ENCODE measurements at regions not wholly inside any gene's neighbourhood (a gene's known extent, or its start where the extent isn't known, plus 50 kb on each side); places are given as distances from the start of the nearest gene placed in this dataset.

DNA sequence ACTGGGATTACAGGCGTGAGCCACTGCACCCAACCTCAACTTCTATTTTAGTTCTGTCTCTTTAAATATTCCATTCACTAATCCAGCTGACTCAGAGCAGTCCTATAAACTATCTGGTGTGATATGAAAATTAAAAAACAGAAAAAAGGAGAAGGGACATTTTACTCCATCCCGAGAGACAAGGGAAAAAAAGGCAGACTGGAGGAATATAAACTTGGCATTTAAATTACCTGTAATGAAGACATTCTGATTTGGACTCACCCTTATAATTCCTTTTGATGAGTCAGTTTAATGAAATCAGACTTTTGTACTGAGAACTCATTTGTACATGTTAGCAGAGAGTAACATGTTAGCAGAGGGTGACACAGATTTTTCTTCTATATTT lies 74.8 kb upstream of the RIOK3 start:
- no peak for DNase-seq (ENCODE audit: low spot score)

More for the DNA sequence above, 74.8 kb upstream of the RIOK3 start:
- no peaks in the 10 kb centered on the region for H4K20me1 ChIP-seq (ENCODE audit: insufficient read depth, low read length)
- no peaks in the 10 kb centered on the region for H3K27me3 ChIP-seq (ENCODE audit: control insufficient read depth in 1 of 2, insufficient read depth in 2 of 2, low read length in 2 of 2)
- in situ Hi-C loops (cut with HindIII; ENCODE audit: extremely low pct_ligation_motif_present, low pct_unique_long_range_greater_than_20kb) (loop anchor here (10.0 kb wide), 1 partner anchor 243 kb away; the partner anchor contains the start of gene CABLES1), intact Hi-C loops (cut with micrococcal nuclease; ENCODE audit: unreplicated experiment) (loop anchor here (1.0 to 5.0 kb wide), 5 partner anchors 29 to 301 kb away; no protein-coding TSS in a partner anchor)
- WGBS (ENCODE audit: low lambda C conversion rate), result 96% methylated on average over 2 of the region's 2 CpGs
- no peak overlapping the region for H3K4me2 ChIP-seq (ENCODE audit: low read depth, low read length)
- no peak for TF ChIP-seq ZC3H4 (CRISPR knock-in tag; IDR thresholded peaks at IDR 0.05; ENCODE audit: borderline replicate concordance)
- TF ChIP-seq, protein P1, sequence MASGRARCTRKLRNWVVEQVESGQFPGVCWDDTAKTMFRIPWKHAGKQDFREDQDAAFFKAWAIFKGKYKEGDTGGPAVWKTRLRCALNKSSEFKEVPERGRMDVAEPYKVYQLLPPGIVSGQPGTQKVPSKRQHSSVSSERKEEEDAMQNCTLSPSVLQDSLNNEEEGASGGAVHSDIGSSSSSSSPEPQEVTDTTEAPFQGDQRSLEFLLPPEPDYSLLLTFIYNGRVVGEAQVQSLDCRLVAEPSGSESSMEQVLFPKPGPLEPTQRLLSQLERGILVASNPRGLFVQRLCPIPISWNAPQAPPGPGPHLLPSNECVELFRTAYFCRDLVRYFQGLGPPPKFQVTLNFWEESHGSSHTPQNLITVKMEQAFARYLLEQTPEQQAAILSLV (CRISPR knock-in tag; IDR thresholded peaks at IDR 0.05; ENCODE audit: borderline replicate concordance), result no peak
- no peak for TF ChIP-seq ZNF224 (CRISPR knock-in tag; IDR thresholded peaks at IDR 0.05)
- no peak for TF ChIP-seq ATF4 (CRISPR knock-in tag; IDR thresholded peaks at IDR 0.05)
- no peak for TF ChIP-seq ZNF18 (CRISPR knock-in tag; IDR thresholded peaks at IDR 0.05; ENCODE audit: insufficient replicate concordance)
- no peak for TF ChIP-seq ZFP41 (CRISPR knock-in tag; IDR thresholded peaks at IDR 0.05; ENCODE audit: borderline replicate concordance)
- TF ChIP-seq KAT2B (IDR thresholded peaks at IDR 0.05; ENCODE audit: borderline replicate concordance, low read depth, low read length), result no peak
- no peak for TF ChIP-seq ZNF414 (CRISPR knock-in tag; IDR thresholded peaks at IDR 0.05)
- TF ChIP-seq, protein P2, sequence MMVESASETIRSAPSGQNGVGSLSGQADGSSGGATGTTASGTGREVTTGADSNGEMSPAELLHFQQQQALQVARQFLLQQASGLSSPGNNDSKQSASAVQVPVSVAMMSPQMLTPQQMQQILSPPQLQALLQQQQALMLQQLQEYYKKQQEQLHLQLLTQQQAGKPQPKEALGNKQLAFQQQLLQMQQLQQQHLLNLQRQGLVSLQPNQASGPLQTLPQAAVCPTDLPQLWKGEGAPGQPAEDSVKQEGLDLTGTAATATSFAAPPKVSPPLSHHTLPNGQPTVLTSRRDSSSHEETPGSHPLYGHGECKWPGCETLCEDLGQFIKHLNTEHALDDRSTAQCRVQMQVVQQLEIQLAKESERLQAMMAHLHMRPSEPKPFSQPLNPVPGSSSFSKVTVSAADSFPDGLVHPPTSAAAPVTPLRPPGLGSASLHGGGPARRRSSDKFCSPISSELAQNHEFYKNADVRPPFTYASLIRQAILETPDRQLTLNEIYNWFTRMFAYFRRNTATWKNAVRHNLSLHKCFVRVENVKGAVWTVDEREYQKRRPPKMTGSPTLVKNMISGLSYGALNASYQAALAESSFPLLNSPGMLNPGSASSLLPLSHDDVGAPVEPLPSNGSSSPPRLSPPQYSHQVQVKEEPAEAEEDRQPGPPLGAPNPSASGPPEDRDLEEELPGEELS (CRISPR knock-in tag; IDR thresholded peaks at IDR 0.05), result no peak
- TF ChIP-seq JUN (CRISPR knock-in tag; IDR thresholded peaks at IDR 0.05), result no peak
- TF ChIP-seq HNF4G (IDR thresholded peaks at IDR 0.05; ENCODE audit: borderline replicate concordance, low read depth, low read length), result no peak
- TF ChIP-seq HNF4G (CRISPR knock-in tag; IDR thresholded peaks at IDR 0.05; ENCODE audit: borderline replicate concordance, low read depth), result no peak
- TF ChIP-seq, protein P3, sequence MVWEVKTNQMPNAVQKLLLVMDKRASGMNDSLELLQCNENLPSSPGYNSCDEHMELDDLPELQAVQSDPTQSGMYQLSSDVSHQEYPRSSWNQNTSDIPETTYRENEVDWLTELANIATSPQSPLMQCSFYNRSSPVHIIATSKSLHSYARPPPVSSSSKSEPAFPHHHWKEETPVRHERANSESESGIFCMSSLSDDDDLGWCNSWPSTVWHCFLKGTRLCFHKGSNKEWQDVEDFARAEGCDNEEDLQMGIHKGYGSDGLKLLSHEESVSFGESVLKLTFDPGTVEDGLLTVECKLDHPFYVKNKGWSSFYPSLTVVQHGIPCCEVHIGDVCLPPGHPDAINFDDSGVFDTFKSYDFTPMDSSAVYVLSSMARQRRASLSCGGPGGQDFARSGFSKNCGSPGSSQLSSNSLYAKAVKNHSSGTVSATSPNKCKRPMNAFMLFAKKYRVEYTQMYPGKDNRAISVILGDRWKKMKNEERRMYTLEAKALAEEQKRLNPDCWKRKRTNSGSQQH (CRISPR knock-in tag; IDR thresholded peaks at IDR 0.05; ENCODE audit: low read depth), result no peak
- no peak for TF ChIP-seq RXRB (CRISPR knock-in tag; IDR thresholded peaks at IDR 0.05; ENCODE audit: borderline replicate concordance)
- no peak for TF ChIP-seq ZNF713 (CRISPR knock-in tag; IDR thresholded peaks at IDR 0.05)
- no peaks in the 10 kb centered on the region for H3K9me3 ChIP-seq (ENCODE audit: low read length)
- ChIA-PET CTCF (ENCODE audit: low intra/inter-chr PET ratio, low total read pairs) (interaction anchor here (2.0 to 2.4 kb wide), 2 partner anchors 246 to 301 kb away, joined by 7 to 9 read pairs; no protein-coding TSS in a partner anchor), POLR2A (interaction anchor here (0.6 to 1.8 kb wide), 3 partner anchors 95 to 244 kb away, joined by 3 to 7 read pairs (median 5); no protein-coding TSS in a partner anchor)
- H3K79me2 ChIP-seq (ENCODE audit: insufficient read depth, low read length), result no peaks in the 10 kb centered on the region
- FAIRE-seq (no peak), ATAC-seq (no peak)
- no peak overlapping the region for H3K4me3 ChIP-seq (replicated peaks in 1 of 3; ENCODE audit: insufficient read depth in 1 of 3, low read depth in 2 of 3, low read length in 3 of 3)
- no TSS peak for BruUV-seq (replicated peaks)
- H3K4me1 ChIP-seq (ENCODE audit: insufficient read depth, low read length), result peaks cover 29% of the 10 kb centered on the region
- no peak overlapping the region for H2AFZ ChIP-seq (ENCODE audit: low read length)
- no peak overlapping the region for H3K27ac ChIP-seq (ENCODE audit: extremely low read length, insufficient read depth, low read length)
- no peaks in the 10 kb centered on the region; a peak in 1 of 5 replicates for H3K36me3 ChIP-seq (replicated peaks in 1 of 2; ENCODE audit: control insufficient read depth in 1 of 2, insufficient read depth in 2 of 2, low read length in 2 of 2)
- no peak overlapping the region for H3K9ac ChIP-seq (ENCODE audit: insufficient read depth, low read depth, low read length)
